HepG2 (cell line): ENCODE measurements at regions not wholly inside any gene's neighbourhood (a gene's known extent, or its start where the extent isn't known, plus 50 kb on each side); places are given as distances from the start of the nearest gene placed in this dataset.

ENCODE experiments used
- ATAC-seq: fragments of 200-7000 bp; cut with Tn5 transposase; 3 replicates; pipeline ENCODE4 v1.9.1; 2020; ENCODE audit warnings: mild to moderate bottlenecking, moderate library complexity
- BruUV-seq: library from RNA; stranded (reverse); fragments of 400-500 nt; replicated peaks from 2 replicates; lab custom pipeline; 2021; lab: Mats Ljungman, UMichigan
- CTCF ChIA-PET: fragments of 300-600 bp; formaldehyde crosslinking; extraction: SDS; loops from one replicate; lab custom pipeline; 2021; ENCODE audit warnings: low total read pairs, inconsistent platforms, low intra/inter-chr PET ratio; lab: Yijun Ruan, JAX
- POLR2A ChIA-PET: fragments of 350-600 bp; sonication (Branson Sonifier 250); formaldehyde crosslinking; loops from one replicate; lab custom pipeline; 2020; ENCODE audit warnings: antibody characterized with exemption, inconsistent platforms; lab: Yijun Ruan, JAX
- DNase-seq: peaks from one replicate; pipeline ENCODE4 v3.0.0-alpha.2; 2015; ENCODE audit warnings: low spot score
- FAIRE-seq: peaks from 3 replicates; lab custom pipeline; 2011; peaks lifted over from hg19 to GRCh38; lab: Jason Lieb, UNC
- H2AFZ ChIP-seq: one replicate; pipeline ENCODE4 v1.6.1; 2011; ENCODE audit warnings: low read length, inconsistent platforms
- H3K27ac ChIP-seq: fragments of 300-600 bp; 3 replicates; pipeline ENCODE4 v1.8.0; 2011; ENCODE audit warnings: mixed run types, mild to moderate bottlenecking, mixed read lengths, low read length, inconsistent platforms; ENCODE audit not compliant: insufficient read depth; ENCODE audit errors: extremely low read length
- H3K27me3 ChIP-seq, 2 experiments: fragments of 200-600 bp in 1 of 2; 2 replicates in 1 of 2; 3 replicates in 1 of 2; pipeline versions ENCODE4 v1.6.0 to v1.8.0; 2011; ENCODE audit warnings: low read length in 2 of 2, mild to moderate bottlenecking in 2 of 2, moderate library complexity in 2 of 2, inconsistent platforms in 1 of 2; ENCODE audit not compliant: insufficient read depth in 2 of 2, control insufficient read depth in 1 of 2
- H3K36me3 ChIP-seq, 2 experiments: fragments of 200-600 bp in 1 of 2; replicated peaks in 1 of 2; 2 replicates in 1 of 2; 3 replicates in 1 of 2; pipeline versions ENCODE4 v1.5.1 to v1.8.0; 2011; ENCODE audit warnings: low read length in 2 of 2, inconsistent platforms in 1 of 2; ENCODE audit not compliant: insufficient read depth in 2 of 2, control insufficient read depth in 1 of 2
- H3K4me1 ChIP-seq: 2 replicates; pipeline ENCODE4 v1.5.1; 2012; ENCODE audit warnings: low read length, inconsistent platforms; ENCODE audit not compliant: insufficient read depth
- H3K4me2 ChIP-seq: 2 replicates; pipeline ENCODE4 v1.6.0; 2011; ENCODE audit warnings: low read depth, low read length, inconsistent platforms
- H3K4me3 ChIP-seq, 3 experiments: fragments of 200-600 bp in 1 of 3; sonication (generic), shearing (Covaris generic) in 1 of 3; replicated peaks in 1 of 3; 2 replicates each; pipeline ENCODE4 v1.5.1; 2011 to 2016; ENCODE audit warnings: low read length in 3 of 3, inconsistent platforms in 2 of 3, low read depth in 2 of 3, mild to moderate bottlenecking in 2 of 3, control low read depth in 1 of 3, mixed read lengths in 1 of 3; ENCODE audit not compliant: insufficient read depth in 1 of 3
- H3K79me2 ChIP-seq: one replicate; pipeline ENCODE4 v1.6.1; 2011; ENCODE audit warnings: low read length, inconsistent platforms; ENCODE audit not compliant: insufficient read depth
- H3K9ac ChIP-seq: 2 replicates; pipeline ENCODE4 v1.6.0; 2011; ENCODE audit warnings: mild to moderate bottlenecking, low read depth, low read length, inconsistent platforms; ENCODE audit not compliant: insufficient read depth
- H3K9me3 ChIP-seq: 2 replicates; pipeline ENCODE4 v1.5.1; 2012; ENCODE audit warnings: mild to moderate bottlenecking, low read length
- H4K20me1 ChIP-seq: 2 replicates; pipeline ENCODE4 v1.6.0; 2011; ENCODE audit warnings: inconsistent platforms, mild to moderate bottlenecking, low read length, moderate library complexity; ENCODE audit not compliant: insufficient read depth
- FOXO4 ChIP-seq: sonication (generic); formaldehyde crosslinking; conservative IDR thresholded peaks from 2 replicates; pipeline ENCODE4 v1.8.1; 2023; ENCODE audit warnings: missing genetic modification reagents
- HNF4G ChIP-seq, 2 experiments: sonication (generic) in 1 of 2; formaldehyde crosslinking in 1 of 2; IDR thresholded peaks; 2 replicates each; pipeline versions ENCODE4 v1.4.0 to v1.6.1; 2011 to 2020; ENCODE audit warnings: borderline replicate concordance in 2 of 2, low read depth in 2 of 2, mild to moderate bottlenecking in 2 of 2, low read length in 1 of 2, missing genetic modification reagents in 1 of 2, moderate library complexity in 1 of 2
- NFKBIZ ChIP-seq: IDR thresholded peaks from 2 replicates; pipeline ENCODE4 v1.6.1; 2018; ENCODE audit warnings: missing genetic modification reagents, missing compliant biosample characterization
- NFYB ChIP-seq: sonication (generic); formaldehyde crosslinking; IDR thresholded peaks from 2 replicates; pipeline ENCODE4 v1.4.0; 2020; ENCODE audit warnings: missing genetic modification reagents
- NFYC ChIP-seq: IDR thresholded peaks from 2 replicates; pipeline ENCODE4 v1.6.1; 2016; ENCODE audit warnings: missing genetic modification reagents, missing compliant biosample characterization
- THAP7 ChIP-seq: sonication (generic); formaldehyde crosslinking; IDR thresholded peaks from 2 replicates; pipeline ENCODE4 v1.8.1; 2023; ENCODE audit warnings: mild to moderate bottlenecking, missing genetic modification reagents
- TIGD3 ChIP-seq: sonication (generic); formaldehyde crosslinking; IDR thresholded peaks from 2 replicates; pipeline ENCODE4 v1.5.1; 2020; ENCODE audit warnings: mild to moderate bottlenecking, missing genetic modification reagents, borderline replicate concordance
- ZNF496 ChIP-seq: sonication (generic); formaldehyde crosslinking; IDR thresholded peaks from 2 replicates; pipeline ENCODE4 v1.8.1; 2023; ENCODE audit warnings: mild to moderate bottlenecking, moderate library complexity, missing genetic modification reagents; ENCODE audit not compliant: insufficient replicate concordance
- ZNF549 ChIP-seq: sonication (generic); formaldehyde crosslinking; IDR thresholded peaks from 2 replicates; pipeline ENCODE4 v1.5.0; 2020; ENCODE audit warnings: missing genetic modification reagents
- ZNF614 ChIP-seq: IDR thresholded peaks from 2 replicates; pipeline ENCODE4 v1.6.1; 2018; ENCODE audit warnings: missing biosample characterization, missing genetic modification reagents, inconsistent platforms, borderline replicate concordance
- WGBS: methylation state at CpG from one replicate; pipeline ENCODE4 v1.1.6; 2017; ENCODE audit warnings: low lambda C conversion rate; 5-methylcytosine and 5-hydroxymethylcytosine counted together
- in situ Hi-C: cut with HindIII; loops from 2 replicates; pipeline ENCODE4 v1.10.0; 2017; ENCODE audit warnings: low pct_unique_long_range_greater_than_20kb; ENCODE audit not compliant: extremely low pct_ligation_motif_present
- intact Hi-C: fragments of 100-400 bp; cut with micrococcal nuclease; formaldehyde crosslinking; loops from one replicate; pipeline ENCODE4 v1.10.0; 2022; ENCODE audit not compliant: unreplicated experiment
- TF ChIP-seq, protein P1 (sequence below), 2 experiments: fragments of 450-650 bp in 1 of 2; sonication (generic) in 1 of 2; formaldehyde crosslinking in 1 of 2; IDR thresholded peaks; 2 replicates each; pipeline versions ENCODE4 v1.6.1 to v1.8.0; 2016 to 2022; ENCODE audit warnings: antibody characterized with exemption in 1 of 2, mild to moderate bottlenecking in 1 of 2, missing genetic modification reagents in 1 of 2

GRCh38 chr10:130771491-130771946 is 540.0 kb downstream of the TCERG1L start:
- BruUV-seq, result no TSS peak
- H3K27me3 ChIP-seq, result peaks cover 2 to 29% of the 10 kb centered on the region in 2 experiments; a peak in 4 of 5 replicates
- CTCF ChIA-PET, result no interaction called here
- WGBS, result 18% methylated on average over 9 of the region's 13 CpGs
- POLR2A ChIA-PET, result no interaction called here
- no peaks in the 10 kb centered on the region for H3K4me1 ChIP-seq
- ATAC-seq (no peak), FAIRE-seq (no peak), DNase-seq (no peak)
- intact Hi-C loops (no loop called here), in situ Hi-C loops (no loop called here)
- H3K79me2 ChIP-seq, result no peaks in the 10 kb centered on the region
- H3K4me3 ChIP-seq, result no peak overlapping the region
- no peak overlapping the region for H3K9ac ChIP-seq
- no peaks in the 10 kb centered on the region for H4K20me1 ChIP-seq
- H3K9me3 ChIP-seq, result peaks cover 4% of the 10 kb centered on the region; the same call in 1 of the 2 replicates
- no peak overlapping the region for H3K4me2 ChIP-seq
- no peaks in the 10 kb centered on the region for H3K36me3 ChIP-seq
- no peak overlapping the region for H3K27ac ChIP-seq
- no peak overlapping the region for H2AFZ ChIP-seq
- TF ChIP-seq ZNF549 (CRISPR knock-in tag) (no peak), THAP7 (CRISPR knock-in tag) (no peak), NFYC (CRISPR knock-in tag) (no peak), HNF4G (IDR thresholded peaks at IDR 0.05; ENCODE audit: borderline replicate concordance, low read depth, low read length) (no peak), HNF4G (CRISPR knock-in tag; IDR thresholded peaks at IDR 0.05; ENCODE audit: borderline replicate concordance, low read depth) (no peak), ZNF496 (CRISPR knock-in tag) (no peak), FOXO4 (CRISPR knock-in tag) (no peak), NFKBIZ (CRISPR knock-in tag) (no peak), TIGD3 (CRISPR knock-in tag) (no peak), NFYB (CRISPR knock-in tag) (no peak), ZNF614 (no peak)
- TF ChIP-seq, protein P1, sequence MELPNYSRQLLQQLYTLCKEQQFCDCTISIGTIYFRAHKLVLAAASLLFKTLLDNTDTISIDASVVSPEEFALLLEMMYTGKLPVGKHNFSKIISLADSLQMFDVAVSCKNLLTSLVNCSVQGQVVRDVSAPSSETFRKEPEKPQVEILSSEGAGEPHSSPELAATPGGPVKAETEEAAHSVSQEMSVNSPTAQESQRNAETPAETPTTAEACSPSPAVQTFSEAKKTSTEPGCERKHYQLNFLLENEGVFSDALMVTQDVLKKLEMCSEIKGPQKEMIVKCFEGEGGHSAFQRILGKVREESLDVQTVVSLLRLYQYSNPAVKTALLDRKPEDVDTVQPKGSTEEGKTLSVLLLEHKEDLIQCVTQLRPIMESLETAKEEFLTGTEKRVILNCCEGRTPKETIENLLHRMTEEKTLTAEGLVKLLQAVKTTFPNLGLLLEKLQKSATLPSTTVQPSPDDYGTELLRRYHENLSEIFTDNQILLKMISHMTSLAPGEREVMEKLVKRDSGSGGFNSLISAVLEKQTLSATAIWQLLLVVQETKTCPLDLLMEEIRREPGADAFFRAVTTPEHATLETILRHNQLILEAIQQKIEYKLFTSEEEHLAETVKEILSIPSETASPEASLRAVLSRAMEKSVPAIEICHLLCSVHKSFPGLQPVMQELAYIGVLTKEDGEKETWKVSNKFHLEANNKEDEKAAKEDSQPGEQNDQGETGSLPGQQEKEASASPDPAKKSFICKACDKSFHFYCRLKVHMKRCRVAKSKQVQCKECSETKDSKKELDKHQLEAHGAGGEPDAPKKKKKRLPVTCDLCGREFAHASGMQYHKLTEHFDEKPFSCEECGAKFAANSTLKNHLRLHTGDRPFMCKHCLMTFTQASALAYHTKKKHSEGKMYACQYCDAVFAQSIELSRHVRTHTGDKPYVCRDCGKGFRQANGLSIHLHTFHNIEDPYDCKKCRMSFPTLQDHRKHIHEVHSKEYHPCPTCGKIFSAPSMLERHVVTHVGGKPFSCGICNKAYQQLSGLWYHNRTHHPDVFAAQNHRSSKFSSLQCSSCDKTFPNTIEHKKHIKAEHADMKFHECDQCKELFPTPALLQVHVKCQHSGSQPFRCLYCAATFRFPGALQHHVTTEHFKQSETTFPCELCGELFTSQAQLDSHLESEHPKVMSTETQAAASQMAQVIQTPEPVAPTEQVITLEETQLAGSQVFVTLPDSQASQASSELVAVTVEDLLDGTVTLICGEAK (IDR thresholded peaks at IDR 0.05), result no peak
- TF ChIP-seq, protein P1 (CRISPR knock-in tag; IDR thresholded peaks at IDR 0.05), result no peak
